Spleen (tissue), 11 donors: ENCODE measurements at regions not wholly inside any gene's neighbourhood (a gene's known extent, or its start where the extent isn't known, plus 50 kb on each side); places are given as distances from the start of the nearest gene placed in this dataset.

Experiments
- DNase-seq: peaks from one replicate; pipeline ENCODE4 v3.0.0-alpha.2; 2020
- H3K27ac ChIP-seq, 8 donors: fragments of 200-600 bp; sonication (generic) in 7 of 8; 1 replicate in 4 of 8; 2 replicates in 4 of 8; pipeline versions ENCODE4 v1.5.0 to v1.8.0; 2016 to 2021; ENCODE audit warnings: inconsistent platforms in 4 of 8, mild to moderate bottlenecking in 4 of 8, moderate library complexity in 1 of 8
- H3K27me3 ChIP-seq, 7 donors: fragments of 200-600 bp; sonication (generic) in 6 of 7; replicated peaks in 1 of 7; 1 replicate in 4 of 7; 2 replicates in 3 of 7; pipeline versions ENCODE4 v1.5.0 to v1.8.0; 2016 to 2021; ENCODE audit warnings: inconsistent platforms in 3 of 7, mild to moderate bottlenecking in 1 of 7
- H3K36me3 ChIP-seq, 6 donors: fragments of 200-600 bp; sonication (generic) in 5 of 6; 1 replicate in 4 of 6; 2 replicates in 2 of 6; pipeline versions ENCODE4 v1.5.0 to v1.8.0; 2016 to 2021; ENCODE audit warnings: inconsistent platforms in 2 of 6
- H3K4me1 ChIP-seq, 6 donors: fragments of 200-600 bp; sonication (generic) in 5 of 6; 1 replicate in 3 of 6; 2 replicates in 3 of 6; pipeline versions ENCODE4 v1.5.0 to v1.8.0; 2016 to 2021; ENCODE audit warnings: inconsistent platforms in 3 of 6
- H3K4me3 ChIP-seq, 8 donors: fragments of 200-600 bp; sonication (generic) in 7 of 8; 1 replicate in 4 of 8; 2 replicates in 4 of 8; pipeline versions ENCODE4 v1.5.0 to v1.8.0; 2016 to 2021; ENCODE audit warnings: inconsistent platforms in 4 of 8, mild to moderate bottlenecking in 4 of 8, moderate library complexity in 2 of 8
- H3K9me3 ChIP-seq, 8 donors: fragments of 200-600 bp; sonication (generic) in 7 of 8; 1 replicate in 4 of 8; 2 replicates in 4 of 8; pipeline versions ENCODE4 v1.5.0 to v1.8.0; 2016 to 2021; ENCODE audit warnings: inconsistent platforms in 4 of 8
- CTCF ChIP-seq, 11 experiments: fragments of 200-600 bp in 7 of 11; fragments of 450-650 bp in 4 of 11; sonication (generic) in 4 of 11; IDR thresholded peaks in 8 of 11; conservative IDR thresholded peaks in 3 of 11; 1 replicate in 7 of 11; 2 replicates in 4 of 11; pipeline versions ENCODE4 v1.4.0 to v1.8.0; 2016 to 2021; ENCODE audit warnings: antibody characterized with exemption in 11 of 11, inconsistent platforms in 4 of 11, mild to moderate bottlenecking in 1 of 11
- POLR2A ChIP-seq, 3 donors: fragments of 450-650 bp; IDR thresholded peaks; one replicate each; pipeline ENCODE4 v1.5.1; 2017; ENCODE audit warnings: antibody characterized with exemption in 3 of 3, mild to moderate bottlenecking in 1 of 3
- POLR2AphosphoS5 ChIP-seq, 3 donors: sonication (generic); formaldehyde crosslinking; IDR thresholded peaks; one replicate each; pipeline ENCODE4 v1.5.1; 2017; ENCODE audit warnings: antibody characterized with exemption in 3 of 3
- WGBS, 5 donors: extraction: QIAGEN DNeasy Blood & Tissue Kit in 3 of 5; methylation state at CpG; one replicate each; pipeline versions ENCODE4 v1.1.5 to v1.1.7; 2013 to 2018; 5-methylcytosine and 5-hydroxymethylcytosine counted together
- intact Hi-C: fragments of 100-400 bp; cut with DNase I; formaldehyde crosslinking; loops from one replicate; pipeline ENCODE4 v1.15.0; 2023; ENCODE audit warnings: low total_unique reads
- donor health status: healthy with polysubstance abuse.
- donor health status: DM: no; HTN: no; CAD: no; lungs with moderate emphysema.
- donor health status: DM: no; HTN: no; CAD: no.
- donor health status: Bipolar disorder and iron deficiency.
- donor health status: healthy.
- donor health status: DM: no; HTN: no; CAD: no.
- donor health status: DM: yes; HTN: yes; CAD: no.

GRCh38 chr7:115758025-115758424 lies 272.5 kb downstream of the TFEC start:
- Histone ChIP-seq H3K4me3 (no peak overlapping the region), H3K27ac (no peak overlapping the region), H3K36me3 (no peaks in the 10 kb centered on the region), H3K4me1 (no peaks in the 10 kb centered on the region), H3K9me3 (no peaks in the 10 kb centered on the region), H3K27me3 (no peaks in the 10 kb centered on the region)
- TF ChIP-seq POLR2AphosphoS5 (IDR thresholded peaks at IDR 0.05), result no peak
- no peak for TF ChIP-seq CTCF (IDR thresholded peaks at IDR 0.05 in 8 of 11, conservative IDR thresholded peaks at IDR 0.05 in 3 of 11)
- TF ChIP-seq POLR2A (IDR thresholded peaks at IDR 0.05), result no peak
- intact Hi-C loops, result no loop called here
- 83 to 95% (median 89%) methylated on average over 3 of the region's 3 CpGs for WGBS, 5 donors
- DNase-seq, result no peak

- Histone ChIP-seq H3K36me3 (no peaks in the 10 kb centered on the region), H3K9me3 (no peaks in the 10 kb centered on the region), H3K27ac (no peak overlapping the region), H3K4me3 (no peak overlapping the region), H3K4me1 (no peaks in the 10 kb centered on the region), H3K27me3 (no peaks in the 10 kb centered on the region)
- TF ChIP-seq POLR2A (IDR thresholded peaks at IDR 0.05), result no peak
- no peak for TF ChIP-seq CTCF (IDR thresholded peaks at IDR 0.05 in 8 of 11, conservative IDR thresholded peaks at IDR 0.05 in 3 of 11)
- TF ChIP-seq POLR2AphosphoS5 (IDR thresholded peaks at IDR 0.05), result no peak
- no peak for DNase-seq
- intact Hi-C loops, result no loop called here
- 73 to 88% (median 78%) methylated on average over 2 of the region's 2 CpGs for WGBS, 5 donors
Measured at GRCh38 chr7:115754226-115754625, 276.3 kb downstream of the TFEC start.

- intact Hi-C loops, result no loop called here
- no peaks in the 10 kb centered on the region for H3K27me3 ChIP-seq
- TF ChIP-seq POLR2AphosphoS5 (IDR thresholded peaks at IDR 0.05) (no peak), CTCF (IDR thresholded peaks at IDR 0.05 in 8 of 11, conservative IDR thresholded peaks at IDR 0.05 in 3 of 11) (no peak), POLR2A (IDR thresholded peaks at IDR 0.05) (no peak)
- no peaks in the 10 kb centered on the region for H3K4me1 ChIP-seq
- H3K27ac ChIP-seq, result no peak overlapping the region
- no peaks in the 10 kb centered on the region for H3K9me3 ChIP-seq
- no peak for DNase-seq
- 75 to 84% (median 82%) methylated on average over 6 of the region's 6 CpGs for WGBS, 5 donors
- no peaks in the 10 kb centered on the region for H3K36me3 ChIP-seq
- H3K4me3 ChIP-seq, result no peak overlapping the region
Measured at GRCh38 chr7:115749924-115750323, 280.6 kb downstream of the TFEC start.

GRCh38 chr7:115748123-115748738 lies 282.3 kb downstream of the TFEC start:
- Histone ChIP-seq H3K27me3 (no peaks in the 10 kb centered on the region), H3K36me3 (no peaks in the 10 kb centered on the region), H3K4me1 (no peaks in the 10 kb centered on the region), H3K4me3 (no peak overlapping the region), H3K9me3 (no peaks in the 10 kb centered on the region), H3K27ac (no peak overlapping the region)
- intact Hi-C loops, result no loop called here
- 74 to 82% (median 78%) methylated on average over 5 of the region's 5 CpGs for WGBS, 5 donors
- no peak for DNase-seq
- TF ChIP-seq POLR2AphosphoS5 (IDR thresholded peaks at IDR 0.05) (no peak), POLR2A (IDR thresholded peaks at IDR 0.05) (no peak), CTCF (IDR thresholded peaks at IDR 0.05 in 8 of 11, conservative IDR thresholded peaks at IDR 0.05 in 3 of 11) (no peak)
